NCI-H82 treated with DMSO at 0.1 percent for 48 hours (cell line): ENCODE measurements at regions not wholly inside any gene's neighbourhood (a gene's known extent, or its start where the extent isn't known, plus 50 kb on each side); places are given as distances from the start of the nearest gene placed in this dataset.
"Not testable (repeated sequence)": the region's sequence is repeated elsewhere in the genome, so short reads cannot be mapped to it uniquely, and the experiment has no call there.

Experiments used
- DNase-seq: peaks from one replicate; lab custom pipeline; 2025; ENCODE audit not compliant: unreplicated experiment; lab: John Stamatoyannopoulos, UW

DNA sequence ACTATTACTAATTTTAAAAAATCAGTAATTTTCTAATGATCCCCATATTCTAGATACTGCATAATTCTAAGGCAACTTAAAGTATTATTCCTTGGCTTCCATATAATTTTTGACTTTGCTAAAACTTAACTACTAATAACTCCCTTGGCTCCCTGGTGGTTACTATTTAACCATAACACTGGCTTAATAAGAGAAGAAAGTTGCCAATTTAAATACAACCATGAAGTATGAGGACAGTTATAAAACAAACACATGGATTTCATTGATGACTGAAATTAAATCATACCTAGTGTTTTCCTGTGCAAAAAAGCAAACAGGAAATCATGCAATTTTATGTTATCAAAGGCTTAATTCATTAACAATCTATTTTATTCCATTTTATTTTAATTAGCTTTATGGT, 1073.9 kb downstream of the GRM8 start:
- DNase-seq: no peak

DNA sequence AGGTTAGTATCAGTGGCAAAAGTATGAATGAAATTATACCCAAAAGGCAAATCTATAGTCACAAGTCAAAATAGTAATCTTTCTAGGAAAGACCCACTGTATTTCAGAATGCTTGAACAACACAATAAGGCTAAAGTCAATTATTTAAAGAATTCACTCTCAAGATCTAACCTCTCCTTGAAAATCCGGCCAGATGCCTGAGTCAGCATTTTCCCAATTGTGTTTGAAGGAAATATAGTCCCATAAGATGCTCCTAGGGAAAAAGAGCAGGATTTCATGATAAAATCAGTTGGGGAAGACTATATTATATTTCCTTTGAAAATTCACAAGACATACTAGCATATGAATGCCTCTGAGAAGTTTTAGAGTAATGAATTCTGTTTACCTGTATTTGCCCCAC, 1075.0 kb downstream of the GRM8 start:
- DNase-seq: no peak

DNA sequence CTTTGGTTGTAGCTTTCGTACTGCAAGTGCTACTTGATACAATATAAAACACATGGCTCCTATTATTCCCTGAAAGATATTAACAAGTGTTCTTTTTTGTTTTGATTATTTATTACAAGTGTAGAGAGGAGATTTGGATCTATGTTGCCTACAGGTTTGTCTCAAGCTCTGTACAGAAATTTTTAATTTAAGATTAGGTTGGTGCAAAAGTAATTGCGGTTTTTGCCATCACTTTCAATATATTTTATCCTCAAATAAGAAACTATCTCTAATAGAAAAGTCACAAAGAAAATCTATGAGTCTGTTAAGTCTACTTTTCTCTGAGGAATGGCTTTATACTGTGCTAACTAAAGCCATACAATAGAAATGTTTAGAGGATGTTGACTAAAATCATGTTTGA, 1086.1 kb downstream of the GRM8 start:
- no peak for DNase-seq

DNA sequence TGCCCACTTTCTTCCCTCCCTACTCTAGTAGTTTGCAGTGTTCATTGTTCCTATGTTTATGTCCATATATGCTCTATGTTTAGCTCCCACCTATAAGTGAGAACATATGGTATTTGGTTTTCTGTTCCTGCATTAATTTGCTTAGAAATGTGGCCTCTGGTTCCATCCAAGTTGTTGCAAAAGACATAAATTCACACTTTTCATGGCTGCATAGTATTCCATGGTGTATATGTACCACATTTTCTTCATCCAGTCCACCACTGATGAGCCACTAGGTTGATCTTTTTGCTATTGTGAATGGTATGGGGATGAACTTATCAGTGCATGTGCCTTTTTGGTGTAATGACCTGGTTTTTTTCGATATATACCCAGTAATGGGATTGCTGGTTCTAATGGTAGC, 1089.1 kb downstream of the GRM8 start:
- no peak for DNase-seq

DNA sequence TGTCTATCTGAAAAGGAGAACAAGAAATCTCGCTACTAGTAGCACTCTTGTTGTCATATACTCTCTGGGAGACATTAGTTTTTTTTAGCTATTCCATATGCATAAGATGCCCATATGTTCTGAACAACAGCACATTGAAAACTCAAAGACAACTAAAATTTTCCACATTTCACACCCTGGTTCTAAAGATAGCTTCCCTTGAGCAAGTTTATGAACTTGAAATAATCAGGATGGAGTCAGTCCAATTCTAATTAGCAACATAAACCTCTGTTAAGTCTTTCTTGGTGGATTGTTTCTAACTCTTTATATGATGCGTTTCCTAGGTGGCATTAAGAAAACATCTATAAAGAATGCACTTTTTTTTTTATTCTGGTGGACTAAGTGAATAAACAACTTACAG, 1095.3 kb downstream of the GRM8 start:
- no peak for DNase-seq

DNA sequence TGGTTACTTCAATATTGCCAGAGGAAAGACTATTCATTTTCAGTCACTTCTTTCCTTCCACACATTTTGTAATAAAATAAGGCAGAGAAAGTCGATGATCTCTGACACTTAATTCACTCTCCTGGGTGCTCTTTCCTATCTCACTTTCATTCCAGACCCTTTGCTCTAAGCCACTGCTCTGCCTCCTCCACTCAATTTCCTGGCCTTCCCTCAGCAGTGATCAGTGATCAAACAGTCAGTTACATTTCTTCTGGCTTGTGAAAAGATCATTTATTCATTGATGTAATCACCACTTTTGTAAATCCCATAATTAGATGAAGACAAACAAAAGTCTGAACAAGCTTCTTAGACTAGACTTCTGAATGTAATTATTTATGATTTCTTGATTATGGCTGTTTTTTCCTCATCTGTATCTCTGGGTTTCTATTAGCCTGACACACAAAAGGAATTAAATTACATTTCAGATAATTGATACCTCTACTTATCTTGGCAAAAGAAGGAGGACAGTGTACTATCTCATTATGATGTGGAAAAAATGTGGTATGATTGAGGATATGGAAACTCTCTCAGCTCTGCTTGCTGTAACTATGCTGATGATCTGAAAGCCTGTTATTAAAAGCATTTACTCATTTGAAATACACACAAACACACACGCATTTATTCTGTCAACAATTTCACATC, 1102.3 kb downstream of the GRM8 start:
- no peak for DNase-seq

DNA sequence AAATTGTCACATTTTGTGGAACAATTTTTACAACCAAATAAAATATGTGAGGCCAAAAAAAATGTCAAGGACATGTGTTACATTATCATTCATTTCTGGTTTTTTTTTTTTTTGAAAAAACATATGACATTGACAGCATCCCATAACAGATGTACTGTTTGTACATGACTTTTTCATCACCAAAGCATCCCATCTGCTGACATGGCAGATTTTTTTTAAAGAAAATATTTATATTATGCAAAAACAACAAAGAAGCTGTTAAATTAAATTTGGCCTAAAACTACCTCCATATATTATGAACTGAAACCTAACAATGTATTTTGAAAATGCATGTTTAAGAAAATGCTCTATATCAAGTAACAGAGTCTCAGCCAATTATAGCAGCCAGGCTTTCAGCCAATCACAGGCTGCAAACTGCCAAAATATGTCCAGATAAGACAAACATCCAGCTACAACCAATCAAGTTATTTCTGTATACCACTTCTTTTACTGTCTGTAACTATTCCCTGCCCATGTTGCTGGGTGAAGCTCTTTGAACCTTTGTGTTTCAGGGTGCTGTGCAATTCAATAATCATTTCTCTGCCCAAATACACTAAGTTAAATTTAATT, 1111.8 kb downstream of the GRM8 start:
- no peak for DNase-seq

DNA sequence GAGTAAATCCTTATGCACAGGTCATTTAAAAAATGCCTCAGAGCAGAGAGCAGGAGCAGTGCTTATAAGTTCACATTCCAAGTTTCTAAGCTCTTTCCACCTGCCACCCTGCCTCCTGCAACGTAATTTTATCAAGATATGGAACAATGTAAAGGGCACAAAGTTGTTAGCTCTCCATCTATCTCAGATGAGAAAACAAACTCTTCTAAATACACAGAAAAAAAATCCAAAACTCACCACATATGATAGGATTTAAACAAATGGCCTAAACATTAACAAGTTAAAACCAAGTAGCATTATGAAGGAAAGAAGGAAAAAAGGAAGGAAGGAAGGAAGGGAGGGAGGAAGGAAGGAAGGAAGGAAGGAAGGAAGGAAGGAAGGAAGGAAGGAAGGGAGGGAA, 1132.8 kb downstream of the GRM8 start:
- no peak for DNase-seq

DNA sequence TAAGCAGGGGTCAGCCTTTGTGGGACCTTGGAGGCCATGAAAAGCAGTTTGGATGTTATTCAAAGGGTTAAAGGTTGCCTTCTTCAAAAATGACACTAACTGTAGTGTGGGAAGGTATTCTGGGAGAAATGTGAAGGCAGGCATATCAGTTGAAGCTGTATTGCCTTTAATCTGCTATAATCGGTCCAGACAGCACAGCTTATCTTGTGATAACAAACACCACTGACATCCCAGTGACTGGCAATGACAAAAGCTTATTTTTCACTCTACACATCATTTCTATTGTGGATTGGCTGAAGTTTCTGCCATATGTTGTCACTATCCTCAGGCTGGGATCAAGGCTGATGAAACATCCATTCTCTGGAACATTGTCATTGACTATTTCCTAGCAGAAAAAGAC, 1149.2 kb downstream of the GRM8 start:
- no peak for DNase-seq

DNA sequence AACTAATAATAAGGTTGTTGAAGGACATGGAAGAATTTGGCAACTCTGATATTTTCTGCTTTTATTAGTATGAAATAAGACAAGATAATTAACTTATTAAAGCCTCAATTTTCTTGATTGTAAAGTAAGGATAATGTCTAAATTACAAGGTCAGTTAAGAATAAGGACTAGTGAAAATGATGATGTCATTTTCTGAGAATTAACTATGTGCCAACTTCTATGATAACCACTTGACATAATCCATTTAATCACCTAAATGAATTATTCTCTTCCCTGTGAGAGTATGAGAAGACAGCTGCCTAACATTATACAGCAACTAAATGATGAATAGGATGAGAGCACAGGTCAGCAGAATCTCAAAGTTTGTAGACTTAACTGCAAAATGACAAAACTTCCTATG, 1153.4 kb upstream of the POT1 start:
- DNase-seq: no peak

DNA sequence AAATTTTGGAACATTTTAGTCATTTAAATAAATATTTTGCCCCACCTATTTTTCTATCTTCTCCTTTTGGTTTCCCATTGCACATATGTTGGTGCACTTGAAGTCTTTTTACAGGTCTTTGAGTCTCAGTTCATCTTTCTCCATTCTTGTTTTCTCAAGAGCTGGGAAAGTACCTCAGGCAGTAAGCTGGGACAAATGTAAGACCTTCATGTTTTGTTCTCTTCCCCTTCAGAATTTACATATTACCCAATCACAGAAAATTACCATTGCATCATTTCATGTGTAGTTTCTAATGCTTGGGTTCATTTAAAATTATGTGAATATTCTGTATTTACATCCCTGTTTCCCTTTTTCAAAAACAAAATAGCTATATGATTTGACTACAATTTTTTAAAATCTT, 1150.0 kb upstream of the POT1 start:
- no peak for DNase-seq

DNA sequence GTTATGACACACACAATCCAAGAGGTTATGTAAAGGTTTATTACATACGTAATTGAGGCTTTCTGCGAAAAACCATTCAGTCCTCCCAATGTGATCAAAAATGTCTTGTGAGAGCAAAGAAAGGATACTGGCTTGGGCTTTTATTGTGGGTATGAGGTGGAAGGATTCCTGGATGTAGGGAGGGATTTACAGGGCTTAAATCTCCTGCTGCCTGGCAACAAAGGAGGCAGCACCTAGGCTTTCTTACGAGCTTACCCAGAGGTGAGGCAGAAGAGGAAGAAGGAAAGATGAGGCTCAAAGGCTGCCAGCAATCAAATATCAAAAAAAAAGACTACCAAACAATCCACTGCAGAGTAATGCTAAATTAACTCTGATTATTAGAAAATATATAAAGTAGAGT, 1149.5 kb upstream of the POT1 start:
- DNase-seq: no peak

DNA sequence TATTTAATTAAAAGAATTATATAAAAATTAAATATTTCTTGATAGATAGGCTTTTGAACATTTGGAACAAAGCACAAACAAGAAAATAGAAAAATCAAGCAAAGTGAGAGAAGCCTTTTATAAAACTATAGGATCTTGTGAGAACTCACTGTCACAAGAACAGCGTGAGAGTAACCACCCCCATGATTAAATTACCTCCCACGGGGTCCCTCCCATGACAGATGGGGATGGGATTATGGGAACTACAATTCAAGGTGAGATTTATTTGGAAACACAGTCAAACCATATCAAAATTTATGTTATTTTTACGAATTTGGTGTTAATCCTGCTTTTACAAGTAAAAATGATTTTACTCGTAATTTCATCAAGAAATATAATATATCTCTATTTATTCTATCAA, 1136.1 kb upstream of the POT1 start:
- peak; percentile 6 for DNase-seq

DNA sequence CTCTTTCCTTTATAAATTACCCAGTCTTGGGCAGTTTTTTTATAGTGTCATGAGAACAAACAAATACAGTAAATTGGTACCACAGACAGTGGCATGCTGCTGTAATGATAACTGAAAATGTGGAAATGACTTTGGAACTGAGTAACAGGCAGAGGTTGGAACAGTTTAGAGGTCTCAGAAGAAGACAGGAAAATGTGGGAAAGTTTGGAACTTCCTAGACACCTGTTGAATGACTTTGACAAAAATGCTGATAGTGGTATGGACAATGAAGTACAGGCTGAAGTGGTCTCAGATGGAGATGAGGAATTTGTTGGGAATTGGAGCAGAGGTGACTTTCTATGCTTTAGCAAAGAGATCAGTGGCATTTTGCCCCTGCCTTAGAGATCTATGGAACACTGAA, 1128.4 kb upstream of the POT1 start:
- DNase-seq: no peak

DNA sequence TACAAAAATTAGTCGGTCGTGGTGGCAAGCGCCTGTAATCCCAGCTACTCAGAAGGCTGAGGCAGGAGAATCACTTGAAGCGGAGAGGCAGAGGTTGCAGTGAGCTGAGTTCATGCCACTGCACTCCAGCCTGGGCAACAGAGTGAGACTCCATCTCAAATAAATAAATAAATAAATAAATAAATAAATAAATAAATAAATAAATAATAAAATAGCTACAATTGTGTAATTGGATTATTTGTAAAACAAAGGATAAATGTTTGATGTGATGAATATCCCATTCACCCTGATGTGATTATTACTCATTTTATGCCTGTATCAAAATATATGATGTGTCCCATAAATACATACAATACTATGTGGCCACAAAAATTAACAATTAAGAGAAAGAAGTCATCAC, 1127.0 kb upstream of the POT1 start:
- not testable (repeated sequence) for DNase-seq

DNA sequence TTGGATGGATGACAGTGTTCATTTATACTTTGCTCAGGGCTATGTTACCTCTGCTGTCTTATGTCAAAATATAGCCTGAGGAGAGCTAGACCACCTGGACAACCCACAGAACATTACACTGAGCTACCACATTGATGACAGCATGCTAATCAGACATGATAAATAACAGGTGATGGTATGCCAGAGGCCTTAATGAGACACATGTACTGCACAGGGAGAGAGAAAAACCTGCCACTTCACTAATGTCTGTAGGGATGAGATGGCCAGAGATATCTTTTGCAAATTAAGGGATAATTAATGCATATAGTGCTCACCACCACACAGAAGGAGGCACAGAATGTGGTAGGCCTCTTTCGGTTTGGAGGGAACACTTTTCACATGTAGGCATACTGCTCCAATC, 1122.6 kb upstream of the POT1 start:
- DNase-seq: no peak

DNA sequence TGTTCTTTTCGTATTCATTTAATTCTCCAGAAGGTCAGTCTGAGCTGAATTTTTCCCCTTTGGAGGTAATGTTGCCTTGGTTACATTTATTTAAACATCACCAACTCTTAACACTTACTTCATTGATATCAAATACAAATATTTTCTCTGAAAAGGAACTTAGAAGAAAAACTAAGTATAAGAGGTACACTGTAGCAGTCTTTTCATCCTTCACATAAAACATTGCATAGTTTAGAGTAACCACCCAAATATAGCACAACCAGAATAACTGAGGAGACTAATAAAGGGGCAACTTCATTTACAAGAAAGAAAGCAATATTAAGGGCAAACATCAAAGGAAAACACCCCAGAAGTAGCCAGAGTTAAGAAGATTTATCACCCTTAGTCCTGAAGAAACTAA, 1115.0 kb upstream of the POT1 start:
- DNase-seq: no peak

DNA sequence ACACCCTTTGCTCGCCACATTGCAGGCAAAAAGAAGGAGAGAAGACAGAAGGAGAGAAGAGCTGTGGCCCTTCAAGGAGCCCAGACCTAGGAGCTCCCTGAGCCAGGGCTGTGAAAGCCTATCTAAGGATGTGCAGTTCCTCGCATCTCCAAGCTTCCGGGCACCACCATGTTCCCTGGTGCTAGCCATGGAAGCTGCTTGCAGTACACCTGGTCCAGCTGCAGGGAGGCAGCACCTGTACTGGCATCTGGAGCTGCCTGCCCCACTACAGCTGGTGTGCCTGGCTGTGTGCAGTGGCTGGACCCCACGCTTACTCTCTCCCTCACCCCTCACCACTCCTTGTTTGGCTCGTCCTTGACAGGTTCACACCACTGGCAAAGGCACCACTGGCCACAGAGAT, 1111.8 kb upstream of the POT1 start:
- DNase-seq: no peak

DNA sequence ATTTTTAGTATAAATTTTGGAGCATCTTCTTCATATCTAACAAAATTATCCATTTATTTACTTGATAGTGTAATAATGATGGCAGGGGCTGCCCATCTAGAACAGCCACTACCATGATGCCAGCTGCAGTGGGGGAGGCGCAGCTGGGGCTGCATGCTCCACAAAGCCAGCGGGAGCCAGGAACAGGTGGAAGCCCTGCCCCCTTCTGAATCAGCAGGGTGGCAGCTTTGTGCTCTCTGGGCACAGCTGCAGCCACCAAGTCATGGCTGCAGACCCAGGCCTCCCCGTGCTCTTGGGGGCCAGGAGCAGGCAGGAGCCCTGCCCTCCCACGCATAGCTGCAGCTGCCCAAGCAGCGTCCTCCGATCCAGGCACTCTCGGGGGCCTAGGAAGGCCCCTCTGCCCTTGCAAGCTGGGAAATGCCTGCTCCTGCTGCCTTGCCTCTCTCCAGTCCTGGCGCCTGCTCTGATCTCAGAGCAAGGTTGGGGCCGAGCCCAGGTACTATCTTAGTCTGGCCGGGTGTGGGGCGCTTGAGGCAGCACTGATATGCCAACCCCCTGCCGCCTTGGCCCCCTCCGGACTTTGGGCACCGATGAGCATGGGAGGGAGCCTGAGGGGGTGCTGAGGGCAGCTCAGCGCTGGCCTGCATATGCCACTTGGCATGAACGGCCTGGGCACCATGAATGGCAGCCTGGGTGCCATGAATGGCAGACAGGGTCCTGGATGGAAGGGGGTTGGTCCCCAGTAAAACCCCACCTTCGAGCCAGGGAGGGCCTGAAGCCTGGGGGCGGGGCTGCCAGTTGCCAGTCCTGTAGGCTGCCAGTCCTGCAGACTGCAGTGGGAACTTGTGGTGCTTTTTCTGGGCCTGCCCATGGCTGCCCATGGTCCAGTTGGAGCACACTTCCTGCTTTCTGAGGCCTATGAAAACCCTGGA, 1110.8 kb upstream of the POT1 start:
- DNase-seq: no peak

DNA sequence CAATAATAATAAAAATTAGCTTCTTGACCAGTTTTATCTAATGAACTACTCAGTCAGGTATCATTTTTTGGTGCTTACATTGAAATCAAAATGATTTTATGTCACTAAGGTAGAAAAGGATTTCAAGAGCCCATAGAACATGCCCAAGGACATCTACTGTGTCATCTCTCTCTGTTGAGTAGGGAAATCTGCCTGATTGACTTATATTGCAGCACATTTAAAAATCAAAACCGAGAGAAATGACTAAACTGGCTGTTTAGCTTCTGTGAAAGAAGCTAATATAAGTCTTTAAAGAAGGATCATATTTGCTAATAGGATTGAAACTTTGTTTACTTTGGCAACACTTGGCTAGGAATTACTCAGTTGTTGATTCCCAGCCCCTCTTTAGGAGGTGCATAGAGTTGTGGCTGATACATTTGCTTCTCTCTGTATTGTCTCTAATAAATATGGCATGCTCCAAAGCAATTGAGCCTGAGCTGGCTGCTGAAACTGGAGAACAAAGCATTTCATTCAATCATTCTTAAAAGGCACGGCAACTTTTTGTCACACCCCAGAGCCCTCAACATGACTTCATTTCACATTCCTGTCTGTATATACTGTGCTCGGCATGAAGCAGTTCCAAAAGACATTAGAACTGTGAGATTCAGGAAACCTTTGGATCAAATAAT, 1096.9 kb upstream of the POT1 start:
- no peak for DNase-seq

DNA sequence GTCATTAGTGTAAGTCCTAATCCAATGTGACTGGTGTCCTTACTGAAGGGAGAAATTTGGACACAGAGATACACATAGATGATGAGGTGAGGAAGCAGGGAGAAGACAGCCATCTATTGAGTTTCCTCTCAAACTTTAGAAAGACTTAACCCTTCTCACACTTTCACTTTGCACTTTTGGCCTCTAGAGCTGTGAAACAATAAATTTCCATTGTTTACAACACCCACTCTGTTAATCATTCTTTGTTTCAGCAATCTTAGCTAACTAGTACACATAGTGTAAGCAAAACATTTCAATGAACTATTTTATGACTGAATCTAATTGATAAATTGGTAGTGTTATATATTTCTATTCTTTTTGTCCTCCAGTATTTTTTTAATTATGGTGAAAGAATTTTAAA, 1092.8 kb upstream of the POT1 start:
- no peak for DNase-seq

DNA sequence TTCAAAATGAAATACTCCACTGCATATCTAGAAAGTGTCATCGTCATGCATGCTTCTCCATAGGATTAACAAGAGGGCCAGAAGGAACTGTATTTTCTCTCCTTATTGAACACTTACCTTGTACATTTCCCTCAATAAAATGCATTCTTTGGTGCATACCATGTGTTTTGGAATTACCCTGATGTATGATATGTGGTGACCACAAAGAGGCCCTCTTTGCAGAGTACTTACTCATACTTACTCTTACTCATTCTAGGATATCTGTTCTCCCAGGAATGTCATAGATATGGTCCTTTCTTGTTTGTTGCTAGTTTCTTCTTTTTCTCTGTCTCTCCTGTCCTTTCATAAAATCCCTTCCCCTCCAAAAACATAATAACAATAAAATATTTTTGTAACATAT, 1087.1 kb upstream of the POT1 start:
- DNase-seq: no peak
